ENCODE measurements at regions not wholly inside any gene's neighbourhood (a gene's known extent, or its start where the extent isn't known, plus 50 kb on each side); places are given as distances from the start of the nearest gene placed in this dataset.

- no peaks in the 10 kb centered on the region for H3K36me3 Mint-ChIP-seq (ENCODE audit: low read depth)
- no peak overlapping the region for H3K27ac Mint-ChIP-seq
- no peak overlapping the region for H3K4me3 Mint-ChIP-seq
- no peak for TF ChIP-seq CTCF (IDR thresholded peaks at IDR 0.05)
- H3K9me3 Mint-ChIP-seq: no peaks in the 10 kb centered on the region
- DNase-seq: no peak
- H3K27me3 Mint-ChIP-seq (ENCODE audit: insufficient read depth): peaks cover 5% of the 10 kb centered on the region; the same call in 1 of the 2 replicates
- H3K4me1 Mint-ChIP-seq (ENCODE audit: low read depth): peaks cover 31% of the 10 kb centered on the region
Observed at GRCh38 chr15:94075349-94075748, 156.0 kb upstream of the MCTP2 start.

- peaks cover 24% of the 10 kb centered on the region for H3K4me1 Mint-ChIP-seq (ENCODE audit: low read depth)
- DNase-seq: peak; percentile 41
- H3K4me3 Mint-ChIP-seq: peak overlapping the region; percentile 87
- H3K36me3 Mint-ChIP-seq (ENCODE audit: low read depth): peaks cover 12% of the 10 kb centered on the region
- H3K27ac Mint-ChIP-seq: peak overlapping the region; percentile 88
- peaks cover 6% of the 10 kb centered on the region; the same call in 1 of the 2 replicates for H3K27me3 Mint-ChIP-seq (ENCODE audit: insufficient read depth)
- peaks cover 14% of the 10 kb centered on the region for H3K9me3 Mint-ChIP-seq
- TF ChIP-seq CTCF (IDR thresholded peaks at IDR 0.05): peak; percentile 24; the same call in 1 of the 2 replicates
Observed at GRCh38 chr15:94070356-94071295, 160.7 kb upstream of the MCTP2 start.

- TF ChIP-seq CTCF (IDR thresholded peaks at IDR 0.05): no peak
- Mint-ChIP-seq H3K4me1 (ENCODE audit: low read depth) (peaks cover 24% of the 10 kb centered on the region), H3K9me3 (peaks cover 14% of the 10 kb centered on the region), H3K36me3 (ENCODE audit: low read depth) (peaks cover 12% of the 10 kb centered on the region), H3K4me3 (peak overlapping the region; percentile 87), H3K27ac (no peak overlapping the region), H3K27me3 (ENCODE audit: insufficient read depth) (peaks cover 9% of the 10 kb centered on the region; the same call in 1 of the 2 replicates)
- no peak for DNase-seq
Observed at GRCh38 chr15:94069844-94070243, 161.5 kb upstream of the MCTP2 start.

- Mint-ChIP-seq H3K4me1 (ENCODE audit: low read depth) (peaks cover 23% of the 10 kb centered on the region), H3K27me3 (ENCODE audit: insufficient read depth) (peaks cover 9% of the 10 kb centered on the region; the same call in 1 of the 2 replicates), H3K9me3 (peaks cover 14% of the 10 kb centered on the region), H3K4me3 (no peak overlapping the region), H3K27ac (no peak overlapping the region), H3K36me3 (ENCODE audit: low read depth) (peaks cover 16% of the 10 kb centered on the region)
- no peak for TF ChIP-seq CTCF (IDR thresholded peaks at IDR 0.05)
- DNase-seq: no peak
Observed at GRCh38 chr15:94066811-94067210, 164.6 kb upstream of the MCTP2 start.

- Mint-ChIP-seq H3K27me3 (ENCODE audit: insufficient read depth) (peaks cover 8% of the 10 kb centered on the region; the same call in 1 of the 2 replicates), H3K27ac (no peak overlapping the region), H3K4me1 (ENCODE audit: low read depth) (peaks cover 21% of the 10 kb centered on the region), H3K9me3 (peaks cover 14% of the 10 kb centered on the region), H3K36me3 (ENCODE audit: low read depth) (peaks cover 16% of the 10 kb centered on the region), H3K4me3 (no peak overlapping the region)
- DNase-seq: no peak
- TF ChIP-seq CTCF (IDR thresholded peaks at IDR 0.05): no peak
Observed at GRCh38 chr15:94066046-94066445, 165.3 kb upstream of the MCTP2 start.
